HG02885 (cell line): ENCODE measurements at regions not wholly inside any gene's neighbourhood (a gene's known extent, or its start where the extent isn't known, plus 50 kb on each side); places are given as distances from the start of the nearest gene placed in this dataset.

Experiments
- ATAC-seq: cut with Tn5 transposase; IDR thresholded peaks from one replicate; pipeline ENCODE4 v1.9.1; 2021; ENCODE audit warnings: mild to moderate bottlenecking; ENCODE audit not compliant: unreplicated experiment, poor library complexity

DNA sequence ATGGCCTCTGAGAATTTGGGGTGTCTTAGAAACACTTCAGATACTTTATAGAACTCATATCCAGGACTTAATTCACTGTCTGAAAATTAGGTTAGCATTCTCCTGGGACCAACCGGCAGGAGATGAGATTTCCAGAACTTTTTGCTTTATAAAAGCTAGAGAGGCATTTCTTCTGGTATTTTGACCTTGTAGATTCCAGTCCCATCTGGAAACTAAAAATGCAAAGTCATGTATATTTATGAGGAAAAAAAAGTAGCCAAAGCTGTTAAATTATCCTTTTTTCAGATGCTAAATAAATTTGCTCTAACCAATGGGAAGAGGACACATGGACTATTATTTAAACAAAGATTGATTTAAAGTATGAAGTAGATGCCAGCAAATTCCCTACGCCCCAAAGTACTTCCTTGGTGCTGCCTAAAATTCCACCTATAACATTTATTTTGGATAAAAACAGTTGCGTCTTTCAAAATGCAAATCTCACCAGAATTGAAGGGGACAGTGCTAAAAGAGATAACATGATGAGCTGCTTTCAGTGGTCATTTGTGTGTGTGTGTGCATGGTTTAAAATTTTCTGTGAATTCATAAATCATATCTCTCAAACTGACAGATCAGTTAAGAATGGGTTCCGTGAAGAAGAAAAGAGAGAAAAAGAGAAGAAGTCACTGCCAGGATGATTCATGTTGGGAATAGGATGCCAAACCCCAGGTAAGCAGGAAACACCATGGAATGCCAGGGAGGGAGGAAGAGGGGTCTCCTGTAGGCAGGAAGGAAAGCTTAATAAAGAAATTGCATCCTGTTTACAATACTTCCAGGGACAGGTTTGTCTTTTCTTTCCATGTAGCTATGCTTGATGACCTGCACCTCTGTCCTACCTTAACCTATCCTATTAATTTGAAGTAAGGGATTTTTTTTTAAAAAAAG lies 97.7 kb upstream of the RGS6 start:
- no peak for ATAC-seq

DNA sequence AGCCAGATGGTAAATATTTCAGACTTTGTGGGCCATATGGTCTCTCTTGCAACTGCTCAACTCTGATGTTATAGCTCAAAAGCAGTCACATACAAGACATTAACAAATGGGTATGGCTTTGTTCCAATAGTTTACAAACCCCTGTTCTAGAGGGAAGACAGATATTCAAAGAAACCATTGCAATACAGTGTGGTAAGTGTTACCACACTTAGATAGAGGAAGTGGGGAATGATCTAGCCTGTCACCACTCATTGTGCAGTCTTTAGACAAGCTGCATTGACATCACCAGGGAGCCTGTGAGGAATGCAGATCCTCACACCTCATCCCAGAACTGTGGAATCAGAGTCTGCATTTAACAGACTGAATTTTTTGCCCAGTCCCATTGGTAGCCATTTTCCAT lies 80.0 kb upstream of the RGS6 start:
- no peak for ATAC-seq

- ATAC-seq: no peak
Observed at GRCh38 chr14:71855399-71856036, 76.7 kb upstream of the RGS6 start.

- no peak for ATAC-seq
Observed at GRCh38 chr14:71856199-71856919, 75.9 kb upstream of the RGS6 start.

DNA sequence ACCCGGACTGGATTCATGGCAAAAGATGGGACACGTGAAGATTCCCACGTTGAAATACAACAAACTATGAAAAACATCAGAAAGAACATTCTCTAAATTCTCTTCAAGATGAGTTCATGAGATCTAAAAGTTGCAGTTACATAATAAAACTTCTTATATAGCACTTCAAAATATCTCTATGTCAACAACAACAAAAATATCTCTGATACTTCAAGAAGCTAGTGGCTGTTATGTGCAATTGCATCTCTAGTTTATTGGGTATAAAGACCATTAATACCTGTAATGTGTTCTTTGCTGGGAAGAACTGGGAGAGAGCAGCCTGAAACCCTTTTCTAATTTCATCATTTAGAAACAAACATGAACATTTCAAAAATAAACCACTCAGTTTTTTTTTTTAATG lies 69.2 kb upstream of the RGS6 start:
- ATAC-seq: no peak

GRCh38 chr14:71863766-71864165 lies 68.5 kb upstream of the RGS6 start:
- no peak for ATAC-seq
